Gastrocnemius medialis (tissue), 4 donors: ENCODE measurements at regions not wholly inside any gene's neighbourhood (a gene's known extent, or its start where the extent isn't known, plus 50 kb on each side); places are given as distances from the start of the nearest gene placed in this dataset.

Experiments used
- ATAC-seq, 2 donors: fragments of 150-250 bp; one replicate each; pipeline ENCODE4 v1.9.1; 2016
- DNase-seq, 2 donors: peaks; one replicate each; pipeline ENCODE4 v3.0.0-alpha.2; 2019
- H3K27ac ChIP-seq, 4 donors: fragments of 200-600 bp; sonication (generic); 1 replicate in 1 of 4; 2 replicates in 3 of 4; pipeline ENCODE4 v1.5.1; 2016 to 2018; ENCODE audit warnings: mild to moderate bottlenecking in 2 of 4, moderate library complexity in 1 of 4
- H3K27me3 ChIP-seq, 3 donors: fragments of 200-600 bp; sonication (generic) in 2 of 3; 1 replicate in 1 of 3; 2 replicates in 2 of 3; pipeline versions ENCODE4 v1.5.1 to v1.6.0; 2016 to 2019; ENCODE audit warnings: mild to moderate bottlenecking in 1 of 3, moderate library complexity in 1 of 3
- H3K36me3 ChIP-seq, 2 donors: fragments of 200-600 bp; sonication (generic) in 1 of 2; one replicate each; pipeline ENCODE4 v1.5.1; 2017 to 2018
- H3K4me1 ChIP-seq, 2 donors: fragments of 200-600 bp; sonication (generic) in 1 of 2; one replicate each; pipeline ENCODE4 v1.5.1; 2016 to 2017; ENCODE audit warnings: mild to moderate bottlenecking in 2 of 2
- H3K4me3 ChIP-seq, 4 donors: fragments of 200-600 bp; sonication (generic) in 3 of 4; 1 replicate in 1 of 4; 2 replicates in 3 of 4; pipeline ENCODE4 v1.5.1; 2016 to 2019; ENCODE audit warnings: mild to moderate bottlenecking in 2 of 4
- H3K9me3 ChIP-seq, 3 donors: fragments of 200-600 bp; sonication (generic) in 2 of 3; 1 replicate in 1 of 3; 2 replicates in 2 of 3; pipeline ENCODE4 v1.5.1; 2016 to 2019
- CTCF ChIP-seq, 5 experiments: fragments of 450-650 bp in 3 of 5; fragments of 200-600 bp in 2 of 5; sonication (generic) in 2 of 5; IDR thresholded peaks in 4 of 5; conservative IDR thresholded peaks in 1 of 5; 1 replicate in 4 of 5; 2 replicates in 1 of 5; pipeline ENCODE4 v1.5.1; 2016 to 2019; ENCODE audit warnings: antibody characterized with exemption in 5 of 5, mild to moderate bottlenecking in 3 of 5, moderate library complexity in 3 of 5
- POLR2A ChIP-seq, 2 donors: fragments of 450-650 bp; IDR thresholded peaks; one replicate each; pipeline ENCODE4 v1.6.1; 2017; ENCODE audit warnings: antibody characterized with exemption in 2 of 2, mild to moderate bottlenecking in 2 of 2, moderate library complexity in 2 of 2
- in situ Hi-C, 4 donors: fragments of 200-750 bp; cut with MboI; loops; one replicate each; pipeline versions ENCODE4 v1.15.0 to v1.8.0; 2017; ENCODE audit warnings: low sequenced_read_pairs in 4 of 4
- intact Hi-C: fragments of 100-400 bp; cut with DNase I; formaldehyde crosslinking; loops from one replicate; pipeline ENCODE4 v1.15.1; 2023; ENCODE audit warnings: low total_unique reads

DNA sequence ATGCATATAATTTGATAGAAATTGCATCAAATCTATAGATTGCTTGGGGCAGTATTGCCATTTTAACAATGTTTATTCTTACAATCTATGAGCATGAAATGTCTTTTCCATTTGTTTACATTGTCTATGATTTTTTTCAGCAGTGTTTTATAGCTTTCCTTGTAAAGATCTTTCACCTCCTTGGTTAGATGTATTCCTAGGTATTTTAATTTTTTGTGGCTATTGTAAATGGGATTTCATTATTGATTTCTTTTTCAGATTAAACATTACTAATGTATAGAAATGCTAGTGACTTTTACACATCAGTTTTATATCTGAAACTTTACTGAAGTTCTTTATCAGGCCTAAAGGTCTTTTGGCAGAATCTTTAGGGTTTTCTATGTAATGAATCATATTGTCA, 237.6 kb upstream of the STAC start:
- ATAC-seq (no peak), DNase-seq (no peak)
- in situ Hi-C loops (no loop called here), intact Hi-C loops (no loop called here)
- H3K4me3 ChIP-seq = no peak overlapping the region
- H3K36me3 ChIP-seq = no peaks in the 10 kb centered on the region
- no peak overlapping the region for H3K27ac ChIP-seq
- TF ChIP-seq POLR2A (IDR thresholded peaks at IDR 0.05) = no peak
- no peak for TF ChIP-seq CTCF (IDR thresholded peaks at IDR 0.05 in 4 of 5, conservative IDR thresholded peaks at IDR 0.05 in 1 of 5)
- H3K9me3 ChIP-seq = no peaks in the 10 kb centered on the region
- H3K27me3 ChIP-seq = no peaks in the 10 kb centered on the region
- no peaks in the 10 kb centered on the region for H3K4me1 ChIP-seq

GRCh38 chr3:36146404-36146803, 233.9 kb upstream of the STAC start:
- H3K36me3 ChIP-seq = no peaks in the 10 kb centered on the region
- no peak for TF ChIP-seq CTCF (IDR thresholded peaks at IDR 0.05 in 4 of 5, conservative IDR thresholded peaks at IDR 0.05 in 1 of 5)
- no peak for TF ChIP-seq POLR2A (IDR thresholded peaks at IDR 0.05)
- no peaks in the 10 kb centered on the region for H3K9me3 ChIP-seq
- no peaks in the 10 kb centered on the region for H3K27me3 ChIP-seq
- no peak for ATAC-seq
- no peak overlapping the region for H3K27ac ChIP-seq
- no peak overlapping the region for H3K4me3 ChIP-seq
- H3K4me1 ChIP-seq = no peaks in the 10 kb centered on the region
- in situ Hi-C loops (no loop called here), intact Hi-C loops (no loop called here)
- DNase-seq = no peak

DNA sequence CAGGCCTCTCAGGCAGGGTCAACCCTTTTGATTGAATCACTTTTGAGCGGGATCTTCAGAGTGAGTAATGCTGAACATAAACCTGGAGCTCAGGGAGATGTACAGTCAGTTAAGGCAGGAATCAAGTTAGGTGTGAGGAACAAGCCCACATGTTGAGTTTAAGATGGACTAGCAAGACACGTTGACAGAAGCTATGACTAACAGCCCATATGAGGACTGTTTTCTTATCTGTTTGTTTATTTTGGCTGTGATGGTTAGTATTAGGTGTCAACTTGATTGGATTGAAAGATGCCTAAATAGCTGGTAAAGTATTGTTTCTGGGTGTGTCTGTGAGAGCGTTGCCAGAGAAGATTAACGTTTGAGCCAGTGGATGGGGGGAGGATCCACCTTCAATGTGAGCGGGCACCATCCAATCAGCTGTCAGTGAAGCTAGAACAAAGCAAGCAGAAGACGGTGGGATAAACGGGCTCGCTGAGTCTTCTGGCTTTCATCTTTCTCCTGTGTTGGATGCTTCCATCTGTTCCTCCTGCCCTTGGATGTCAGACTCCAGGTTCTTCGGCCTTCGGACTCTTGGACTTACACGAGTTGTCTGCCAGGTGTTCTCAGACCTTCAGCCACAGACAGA, 232.3 kb upstream of the STAC start:
- intact Hi-C loops (no loop called here), in situ Hi-C loops (no loop called here)
- ATAC-seq (no peak), DNase-seq (no peak)
- Histone ChIP-seq H3K27ac (no peak overlapping the region), H3K4me1 (no peaks in the 10 kb centered on the region), H3K27me3 (no peaks in the 10 kb centered on the region), H3K4me3 (no peak overlapping the region), H3K36me3 (no peaks in the 10 kb centered on the region), H3K9me3 (no peaks in the 10 kb centered on the region)
- TF ChIP-seq POLR2A (IDR thresholded peaks at IDR 0.05) (no peak), CTCF (IDR thresholded peaks at IDR 0.05 in 4 of 5, conservative IDR thresholded peaks at IDR 0.05 in 1 of 5) (no peak)

DNA sequence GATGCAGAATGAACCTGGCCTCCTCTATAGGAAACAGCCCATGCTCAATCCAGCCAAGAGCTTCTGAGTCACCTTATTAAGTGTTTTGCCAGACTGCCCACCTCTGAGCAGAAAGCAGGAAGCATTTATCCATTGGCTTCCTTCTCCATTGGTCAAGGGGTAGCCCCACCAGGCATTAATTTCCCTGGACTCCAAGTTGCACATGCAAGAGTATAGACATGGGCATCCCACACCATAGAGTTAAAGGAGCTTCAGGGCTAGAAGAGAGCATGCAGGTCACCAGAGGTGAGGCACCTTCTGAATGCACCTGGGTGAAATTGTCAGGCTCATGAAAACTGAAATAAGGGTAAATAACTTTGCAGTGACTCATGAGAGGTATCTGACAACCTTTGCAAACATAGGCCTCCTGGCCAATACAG, 230.8 kb upstream of the STAC start:
- Histone ChIP-seq H3K27me3 (no peaks in the 10 kb centered on the region), H3K36me3 (no peaks in the 10 kb centered on the region), H3K27ac (no peak overlapping the region), H3K9me3 (no peaks in the 10 kb centered on the region), H3K4me1 (no peaks in the 10 kb centered on the region), H3K4me3 (no peak overlapping the region)
- TF ChIP-seq CTCF (IDR thresholded peaks at IDR 0.05 in 4 of 5, conservative IDR thresholded peaks at IDR 0.05 in 1 of 5) (no peak), POLR2A (IDR thresholded peaks at IDR 0.05) (no peak)
- in situ Hi-C loops = no loop called here
- intact Hi-C loops = no loop called here
- DNase-seq (no peak), ATAC-seq (no peak)

DNA sequence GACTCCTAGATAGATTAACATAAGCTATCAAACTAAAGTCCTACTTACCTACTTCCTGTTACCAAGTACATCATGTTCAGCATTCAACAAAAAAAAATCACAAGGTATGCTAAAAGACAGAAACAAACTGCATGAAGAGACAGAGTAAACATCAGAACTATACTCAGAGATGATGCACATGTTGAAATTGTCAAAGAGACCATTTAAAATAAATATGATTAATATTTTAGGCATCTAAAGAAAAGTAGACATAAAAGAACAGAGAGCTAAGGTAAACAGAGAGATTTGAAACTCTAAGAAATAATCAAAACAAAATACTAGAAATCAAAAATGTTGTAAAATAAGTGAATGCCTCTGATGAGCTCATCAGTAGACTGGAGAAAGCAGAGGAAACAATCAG, 224.8 kb upstream of the STAC start:
- in situ Hi-C loops (no loop called here), intact Hi-C loops (no loop called here)
- Histone ChIP-seq H3K27ac (no peak overlapping the region), H3K36me3 (no peaks in the 10 kb centered on the region), H3K4me3 (no peak overlapping the region), H3K27me3 (no peaks in the 10 kb centered on the region), H3K9me3 (no peaks in the 10 kb centered on the region), H3K4me1 (no peaks in the 10 kb centered on the region)
- DNase-seq (no peak), ATAC-seq (no peak)
- TF ChIP-seq CTCF (IDR thresholded peaks at IDR 0.05 in 4 of 5, conservative IDR thresholded peaks at IDR 0.05 in 1 of 5) = no peak
- TF ChIP-seq POLR2A (IDR thresholded peaks at IDR 0.05) = no peak
